Stimulated activated naive CD4-positive, alpha-beta T cell treated with Interleukin-2 at 50 U/mL for 16 hours (primary cell): ENCODE measurements at regions not wholly inside any gene's neighbourhood (a gene's known extent, or its start where the extent isn't known, plus 50 kb on each side); places are given as distances from the start of the nearest gene placed in this dataset.
"Not testable (repeated sequence)": the region's sequence is repeated elsewhere in the genome, so short reads cannot be mapped to it uniquely, and the experiment has no call there.

Source experiments
- DNase-seq: peaks from one replicate; lab custom pipeline; 2025; lab: John Stamatoyannopoulos, UW

GRCh38 chr1:228824366-228824765, 89.1 kb downstream of the RHOU start:
- DNase-seq: no peak

GRCh38 chr1:228825041-228825440, 89.8 kb downstream of the RHOU start:
- no peak for DNase-seq

DNA sequence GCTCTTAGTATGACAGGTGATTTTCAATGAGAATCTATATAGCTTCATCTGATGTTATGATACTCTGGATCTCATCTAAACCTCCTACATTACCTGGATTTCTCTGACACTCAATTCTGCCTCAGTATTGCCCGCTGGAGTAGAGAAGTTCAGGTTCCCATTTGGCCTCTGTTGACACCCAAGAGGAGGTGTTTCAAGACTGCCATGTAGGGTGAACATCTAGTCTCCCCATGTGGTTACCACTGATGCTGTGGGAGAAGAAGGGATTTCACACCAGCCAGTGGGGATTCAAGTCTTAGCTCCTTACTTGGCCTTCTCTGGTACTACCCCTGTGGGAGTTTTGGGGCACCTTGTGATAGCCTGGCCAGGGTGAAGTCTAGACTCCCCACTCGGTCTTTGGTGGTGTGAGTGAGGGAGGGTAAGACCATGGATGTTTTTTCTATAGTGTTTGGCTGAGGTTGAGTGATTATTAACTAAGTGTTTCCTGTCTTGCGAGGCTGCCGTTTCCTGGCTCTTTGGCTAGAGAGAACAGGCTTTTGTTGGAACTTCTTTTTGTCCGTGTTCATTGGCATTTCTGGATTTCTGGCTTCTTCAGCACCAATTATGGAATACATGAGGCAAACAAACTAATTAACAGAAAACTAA, 90.7 kb downstream of the RHOU start:
- DNase-seq: no peak

DNA sequence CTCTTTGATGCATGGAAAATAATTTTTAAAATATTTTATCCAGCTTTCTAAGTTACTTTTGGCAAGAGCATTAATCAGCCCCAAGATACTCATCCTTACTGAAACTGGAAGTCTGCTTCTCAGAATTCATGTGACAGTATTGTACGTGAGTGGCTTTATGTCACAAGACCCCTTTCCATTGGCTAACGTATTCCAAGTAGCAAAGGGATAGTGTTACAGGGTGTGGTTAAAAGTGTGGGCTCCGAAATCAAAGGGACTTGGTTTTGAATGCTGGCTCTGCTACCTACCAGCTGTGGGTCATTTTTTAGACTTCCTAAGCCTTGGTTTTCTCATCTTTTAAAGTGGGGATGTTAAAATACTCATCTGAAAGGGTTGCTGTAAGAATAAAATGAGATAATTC, 91.7 kb downstream of the RHOU start:
- no peak for DNase-seq

GRCh38 chr1:228828151-228828550, 92.9 kb downstream of the RHOU start:
- no peak for DNase-seq

- DNase-seq: no peak
These were observed 95.1 kb downstream of the RHOU start for GRCh38 chr1:228830185-228830953.

GRCh38 chr1:228830954-228831481, 95.7 kb downstream of the RHOU start:
- no peak for DNase-seq

GRCh38 chr1:228833911-228834688, 98.8 kb downstream of the RHOU start:
- no peak for DNase-seq

DNA sequence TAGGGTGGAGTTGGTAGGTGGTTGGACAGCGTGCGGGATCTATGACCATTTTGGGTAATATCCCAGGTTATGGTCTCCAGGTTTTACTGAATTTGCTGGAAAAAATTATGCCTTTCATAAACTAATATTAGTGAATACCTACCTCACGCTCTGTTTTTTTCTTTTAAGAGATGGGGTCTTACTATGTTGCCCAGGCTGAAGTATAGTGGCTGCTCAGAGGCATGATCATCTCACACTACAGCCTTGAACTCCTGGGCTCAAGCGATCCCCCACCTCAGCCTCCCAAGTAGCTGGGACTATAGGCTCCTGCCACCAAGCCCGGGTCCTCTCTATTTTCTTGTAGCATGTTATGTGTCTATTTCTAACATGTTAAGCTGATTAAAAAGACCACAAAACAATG, 100.2 kb downstream of the RHOU start:
- no peak for DNase-seq

- no peak for DNase-seq
These were observed 100.6 kb downstream of the RHOU start for GRCh38 chr1:228835911-228836310.

DNA sequence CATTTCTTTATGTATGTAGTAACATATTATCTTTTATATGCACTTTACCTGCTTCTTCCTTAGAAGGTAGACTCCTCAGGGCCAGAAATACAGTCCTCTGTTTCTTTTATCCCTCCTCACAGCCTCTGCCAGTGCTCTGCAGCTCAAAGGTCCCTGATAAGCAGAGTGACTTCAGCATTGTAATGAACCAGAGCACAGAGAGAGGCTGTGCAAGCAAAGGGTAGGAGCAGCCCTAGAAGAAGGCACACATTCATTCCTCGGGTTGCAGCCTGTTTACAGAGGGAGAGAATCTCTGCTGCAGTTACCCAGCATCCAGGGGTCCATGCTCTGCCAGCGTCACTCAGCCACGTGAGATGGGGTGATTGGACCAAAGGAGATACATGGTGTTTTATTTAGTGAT, 101.1 kb downstream of the RHOU start:
- DNase-seq: no peak

DNA sequence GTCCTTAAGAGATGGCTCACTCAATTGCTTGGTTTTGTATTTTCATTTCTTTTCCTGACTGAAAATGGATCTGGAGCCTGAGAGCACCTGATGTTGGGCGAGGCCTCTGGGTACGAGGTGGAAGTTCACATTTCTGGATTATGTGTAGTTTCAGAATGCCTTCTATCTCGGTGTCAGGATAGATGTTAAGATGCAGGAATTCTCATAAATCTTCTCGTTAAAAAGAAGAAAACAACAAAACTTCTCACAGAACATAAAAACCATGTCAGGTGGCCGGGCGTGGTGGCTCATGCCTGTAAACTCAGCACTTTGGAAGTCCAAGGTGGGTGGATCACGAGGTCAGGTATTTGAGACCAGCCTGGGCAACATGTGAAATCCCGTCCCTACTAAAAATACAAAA, 101.8 kb downstream of the RHOU start:
- DNase-seq: no peak

DNA sequence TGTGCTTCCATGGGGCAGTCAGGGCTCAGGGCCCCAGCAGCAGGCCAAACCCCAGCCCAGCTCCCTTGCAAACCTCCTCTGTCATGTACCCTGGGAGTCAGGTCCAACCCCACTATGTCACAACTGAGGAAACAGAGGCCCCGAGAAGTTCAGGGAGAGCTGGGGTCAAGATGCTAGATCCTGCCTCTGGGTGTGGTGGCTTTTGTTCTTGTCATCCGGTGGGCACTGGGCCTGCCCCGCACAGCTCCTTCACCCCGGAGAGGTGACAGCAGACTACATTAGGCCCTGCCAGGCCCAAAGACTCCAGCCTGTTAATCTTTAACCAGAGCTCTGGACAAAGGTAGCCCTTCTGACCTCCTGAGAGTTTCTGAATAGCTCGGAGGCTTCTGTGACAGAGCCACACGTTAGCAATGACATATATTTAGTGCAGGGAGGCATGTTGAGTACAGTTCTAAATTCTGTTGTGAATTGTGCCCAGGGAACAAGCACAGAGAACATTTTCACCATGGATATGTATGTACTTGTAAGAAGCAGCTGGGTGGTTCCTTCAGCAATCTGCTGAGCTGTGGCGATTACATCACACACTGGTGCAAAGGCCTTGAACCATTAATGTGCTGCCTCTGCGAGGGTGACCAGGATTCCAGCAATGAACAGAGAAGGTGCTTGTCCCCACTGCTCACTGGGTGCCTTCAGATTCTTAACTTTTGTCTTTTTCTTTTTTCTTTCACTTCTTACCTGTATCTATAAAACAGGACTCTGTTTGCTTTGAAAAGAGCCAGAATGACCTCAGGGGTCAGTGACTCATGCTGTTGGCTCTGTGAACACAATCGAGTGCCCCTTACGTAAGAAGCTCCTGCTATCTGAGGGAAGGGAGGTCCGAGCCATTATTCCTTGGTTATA, 102.8 kb downstream of the RHOU start:
- DNase-seq: no peak

DNA sequence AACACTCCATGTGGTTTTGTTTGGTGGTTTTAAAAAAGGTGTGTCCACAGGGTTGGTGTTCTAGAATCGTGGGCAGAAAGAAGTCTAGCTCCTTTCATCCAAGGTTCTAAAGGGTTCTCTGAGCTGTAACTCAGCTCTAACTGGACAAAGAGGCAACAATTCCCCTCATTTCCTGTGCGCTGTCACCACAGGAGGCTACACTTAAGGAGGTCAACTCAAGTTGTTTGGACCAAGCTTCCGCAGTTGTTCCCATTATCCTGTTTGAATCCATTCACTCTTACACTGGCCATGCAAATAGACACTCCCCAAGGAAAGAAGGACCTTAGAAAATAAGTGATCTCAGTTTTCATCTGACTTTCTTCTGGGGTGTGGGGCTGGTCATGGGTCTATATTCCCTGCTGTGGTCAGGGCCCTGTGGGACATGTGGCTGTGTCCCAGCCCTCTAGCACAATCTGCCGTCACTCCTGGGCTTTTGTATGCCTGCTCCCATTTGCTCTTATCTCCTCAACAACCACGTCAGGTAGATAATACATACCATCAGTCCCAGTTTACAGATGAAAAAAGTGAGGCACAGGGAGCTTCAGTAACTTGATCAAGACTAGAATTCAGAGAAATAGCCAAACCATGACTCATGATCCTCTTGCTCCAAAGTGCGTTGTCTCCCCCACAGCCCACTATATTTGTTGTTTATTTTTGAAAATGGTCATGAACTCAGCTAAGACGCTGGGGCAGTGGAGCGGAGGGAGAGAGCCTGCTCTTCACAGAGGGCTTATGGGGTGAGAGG, 103.6 kb downstream of the RHOU start:
- DNase-seq: no peak

DNA sequence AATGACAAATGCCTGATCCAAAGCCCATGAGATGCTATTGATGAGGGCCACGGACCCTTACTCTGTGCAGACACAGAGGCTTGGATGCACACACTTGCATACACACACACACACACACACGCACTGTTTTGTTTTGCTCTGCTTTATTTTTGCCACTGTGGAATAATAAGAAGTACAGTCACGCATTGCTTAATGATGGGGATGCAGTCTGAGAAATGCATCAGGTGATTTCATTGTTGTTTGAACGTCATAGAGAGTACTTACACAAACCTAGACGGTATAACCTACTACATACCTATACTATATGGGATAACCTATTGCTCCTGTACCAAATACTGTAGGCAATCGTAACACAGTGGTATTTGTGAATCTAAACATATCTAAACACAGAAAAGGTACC, 104.4 kb downstream of the RHOU start:
- DNase-seq: no peak

DNA sequence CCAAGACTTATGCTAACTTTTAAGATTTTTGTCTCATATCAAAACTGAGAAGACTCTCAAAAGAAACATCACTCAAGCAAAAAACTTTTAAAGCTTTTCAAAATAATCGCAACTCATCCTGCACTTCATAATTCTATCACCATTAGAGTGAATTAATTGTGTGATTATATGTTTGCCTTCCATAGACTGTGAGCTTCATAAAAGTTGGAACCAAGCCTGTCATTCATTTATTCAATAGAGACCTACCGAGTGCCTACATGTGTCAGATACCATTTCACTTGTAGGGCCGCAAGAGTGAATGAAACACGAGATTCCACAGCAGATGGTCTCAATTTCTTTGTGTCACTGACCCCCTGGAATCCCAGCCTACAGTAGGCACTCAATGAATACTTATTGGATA, 106.4 kb downstream of the RHOU start:
- no peak for DNase-seq

DNA sequence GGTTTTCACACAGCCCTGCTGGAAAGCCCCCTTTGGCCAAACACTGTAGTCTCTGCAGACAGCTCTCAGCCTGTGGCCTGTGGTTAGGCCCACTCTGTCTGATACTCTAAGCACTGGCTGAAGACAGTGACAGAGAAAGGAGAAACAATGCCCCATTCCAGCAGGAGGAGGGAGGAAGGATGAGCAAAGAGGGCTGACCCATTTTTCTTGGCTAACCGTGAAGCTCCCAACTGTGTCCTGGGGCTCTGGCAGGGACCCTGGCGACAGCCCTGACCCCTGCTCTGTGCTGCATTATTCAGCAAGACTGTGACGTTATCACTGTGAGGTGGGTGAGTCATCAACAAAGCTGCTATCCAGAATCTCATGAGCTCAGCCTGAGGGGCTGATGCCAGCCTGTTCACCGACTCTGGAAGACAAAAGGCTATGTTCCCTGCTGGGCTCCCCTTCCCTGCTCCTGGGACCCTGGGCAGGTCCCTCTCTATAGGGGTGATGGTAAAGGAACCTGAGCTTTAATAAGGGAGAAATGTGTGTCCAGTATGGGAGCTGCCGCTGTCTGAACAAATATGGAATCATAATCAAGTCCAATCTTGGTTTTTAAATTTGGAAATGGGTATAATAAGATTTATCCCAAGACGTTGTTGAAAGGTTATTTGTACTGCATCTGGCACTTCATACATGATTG, 107.0 kb downstream of the RHOU start:
- DNase-seq: no peak

- DNase-seq: no peak
These were observed 109.8 kb downstream of the RHOU start for GRCh38 chr1:228845101-228845500.

GRCh38 chr1:228846952-228847351, 111.7 kb downstream of the RHOU start:
- DNase-seq: no peak

GRCh38 chr1:228847451-228847850, 112.2 kb downstream of the RHOU start:
- not testable (repeated sequence) for DNase-seq
